GM19035 (cell line): ENCODE measurements at regions not wholly inside any gene's neighbourhood (a gene's known extent, or its start where the extent isn't known, plus 50 kb on each side); places are given as distances from the start of the nearest gene placed in this dataset.
"Not testable (repeated sequence)": the region's sequence is repeated elsewhere in the genome, so short reads cannot be mapped to it uniquely, and the experiment has no call there.

Source experiments
- ATAC-seq: cut with Tn5 transposase; IDR thresholded peaks from one replicate; pipeline ENCODE4 v1.9.1; 2021; ENCODE audit not compliant: unreplicated experiment

DNA sequence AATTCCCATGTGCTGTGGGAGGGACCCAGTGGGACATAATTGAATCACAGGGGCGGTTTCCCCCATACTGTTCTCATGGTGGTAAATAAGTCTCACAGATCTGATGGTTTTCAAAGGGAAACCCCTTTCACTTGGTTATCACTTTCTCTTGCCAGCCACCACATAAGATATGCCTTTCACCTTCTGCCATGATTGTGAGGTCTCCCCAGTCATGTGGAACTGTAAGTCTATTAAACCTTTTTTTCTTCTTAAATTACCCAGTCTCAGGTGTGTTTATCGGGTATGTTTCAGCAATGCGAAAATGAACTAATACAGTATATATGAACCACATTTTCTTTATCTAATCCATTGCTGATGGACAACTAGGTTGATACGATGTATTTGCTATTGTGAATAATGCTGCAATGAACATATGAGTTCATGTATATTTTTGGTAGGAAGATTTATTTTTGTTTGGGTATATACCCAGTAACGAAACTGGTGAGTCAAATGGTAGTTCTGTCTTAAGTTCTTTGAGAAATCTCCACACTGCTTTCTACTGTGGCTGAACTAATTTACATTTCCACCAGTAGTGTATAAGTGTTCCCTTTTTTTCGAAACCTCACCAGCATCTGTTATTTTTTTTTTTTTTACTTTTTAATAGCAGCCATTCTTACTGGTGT, 70.0 kb upstream of the HGF start:
- peak; percentile 94 for ATAC-seq

DNA sequence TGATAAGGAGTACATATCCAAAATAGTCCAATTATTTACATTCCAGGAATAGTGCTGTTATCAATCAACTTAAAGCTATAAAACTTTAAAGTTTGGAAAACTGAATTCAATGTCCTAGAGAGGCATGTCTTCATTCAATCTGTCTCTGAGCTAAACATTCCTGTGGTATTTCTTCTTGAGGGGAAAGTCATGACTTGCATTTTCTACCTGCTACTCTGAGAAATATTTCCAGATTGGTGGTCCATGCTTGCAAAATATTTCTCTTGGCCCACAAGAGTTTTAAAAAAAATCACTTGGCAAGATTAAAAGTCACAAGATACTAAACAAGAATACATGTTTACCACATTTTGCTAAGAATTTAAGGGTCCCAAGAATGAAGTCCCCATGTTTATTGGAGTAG, 63.6 kb upstream of the HGF start:
- ATAC-seq, result no peak

GRCh38 chr7:81831883-81832282, 62.0 kb upstream of the HGF start:
- no peak for ATAC-seq

GRCh38 chr7:81829511-81829910, 59.7 kb upstream of the HGF start:
- ATAC-seq, result not testable (repeated sequence)

- ATAC-seq, result no peak
Measured at GRCh38 chr7:81822811-81823210, 53.0 kb upstream of the HGF start.

GRCh38 chr7:81819861-81820260, 50.0 kb upstream of the HGF start:
- ATAC-seq, result no peak
